T-cell (primary cell): ENCODE measurements at regions not wholly inside any gene's neighbourhood (a gene's known extent, or its start where the extent isn't known, plus 50 kb on each side); places are given as distances from the start of the nearest gene placed in this dataset.

Experiments used
- ATAC-seq, 4 experiments: fragments of 200-7000 bp in 3 of 4; fragments of 150-1000 bp in 1 of 4; cut with Tn5 transposase; replicated peaks in 1 of 4; 1 replicate in 3 of 4; 2 replicates in 1 of 4; pipeline ENCODE4 v1.10.0; 2021; ENCODE audit warnings: moderate library complexity in 3 of 4, mild to moderate bottlenecking in 2 of 4, moderate number of reproducible peaks in 1 of 4
- CTCF ChIA-PET, 2 donors: fragments of 300-600 bp; sonication (Branson Sonifier 250); formaldehyde crosslinking; loops; one replicate each; lab custom pipeline; 2022; ENCODE audit warnings: antibody characterized with exemption in 2 of 2; lab: Charles Lee
- POLR2A ChIA-PET, 2 donors: fragments of 300-600 bp; sonication (Branson Sonifier 250); formaldehyde crosslinking; loops; one replicate each; lab custom pipeline; 2022; ENCODE audit warnings: antibody characterized with exemption in 2 of 2; lab: Charles Lee
- DNase-seq, 35 experiments: peaks; one replicate each; pipeline versions ENCODE4 v3.0.0 to v3.0.0-alpha.2; 2013 to 2023
- H3K27ac ChIP-seq: one replicate; pipeline ENCODE4 v1.5.1; 2013; ENCODE audit warnings: low read length
- H3K27me3 ChIP-seq, 2 experiments: replicated peaks in 1 of 2; 1 replicate in 1 of 2; 2 replicates in 1 of 2; pipeline versions ENCODE4 v1.6.1 to v1.7.0; 2013; ENCODE audit warnings: low read length in 1 of 2, mixed read lengths in 1 of 2; ENCODE audit not compliant: control insufficient read depth in 2 of 2, insufficient read depth in 2 of 2; ENCODE audit errors: extremely low read depth in 1 of 2
- H3K36me3 ChIP-seq, 2 donors: 1 replicate in 1 of 2; 2 replicates in 1 of 2; pipeline versions ENCODE4 v1.6.1 to v1.7.0; 2013; ENCODE audit warnings: low read length in 1 of 2; ENCODE audit not compliant: control insufficient read depth in 2 of 2, insufficient read depth in 1 of 2; ENCODE audit errors: extremely low read depth in 1 of 2
- H3K4me1 ChIP-seq, 2 experiments: 1 replicate in 1 of 2; 2 replicates in 1 of 2; pipeline versions ENCODE4 v1.6.1 to v1.7.0; 2013; ENCODE audit warnings: low read length in 2 of 2, mixed read lengths in 1 of 2; ENCODE audit not compliant: insufficient read depth in 2 of 2, control insufficient read depth in 1 of 2; ENCODE audit errors: extremely low read depth in 1 of 2
- H3K4me3 ChIP-seq, 2 donors: 1 replicate in 1 of 2; 2 replicates in 1 of 2; pipeline versions ENCODE4 v1.5.1 to v1.7.0; 2013; ENCODE audit warnings: mild to moderate bottlenecking in 2 of 2, low read length in 1 of 2, moderate library complexity in 1 of 2; ENCODE audit not compliant: control insufficient read depth in 1 of 2; ENCODE audit errors: extremely low read depth in 1 of 2
- H3K9me3 ChIP-seq: 2 replicates; pipeline ENCODE4 v1.7.0; 2013
- H3K27ac Mint-ChIP-seq, 2 donors: one replicate each; pipeline ENCODE4 v1.8.0; 2020 to 2021; ENCODE audit warnings: mild to moderate bottlenecking in 2 of 2, mixed read lengths in 2 of 2
- H3K27me3 Mint-ChIP-seq, 2 donors: one replicate each; pipeline ENCODE4 v1.8.0; 2021 to 2022; ENCODE audit warnings: mixed read lengths in 2 of 2
- H3K36me3 Mint-ChIP-seq: one replicate; pipeline ENCODE4 v1.8.0; 2021; ENCODE audit warnings: mixed read lengths
- H3K4me1 Mint-ChIP-seq, 3 donors: one replicate each; pipeline ENCODE4 v1.8.0; 2020 to 2022; ENCODE audit warnings: mixed read lengths in 3 of 3, mild to moderate bottlenecking in 1 of 3
- H3K4me3 Mint-ChIP-seq, 3 donors: one replicate each; pipeline ENCODE4 v1.8.0; 2020 to 2022; ENCODE audit warnings: mild to moderate bottlenecking in 3 of 3, mixed read lengths in 3 of 3, moderate library complexity in 3 of 3
- H3K9me3 Mint-ChIP-seq, 3 donors: one replicate each; pipeline ENCODE4 v1.8.0; 2020 to 2022; ENCODE audit warnings: mixed read lengths in 3 of 3
- WGBS: methylation state at CpG from one replicate; pipeline ENCODE4 v1.1.5; 2013; ENCODE audit warnings: missing lambda C conversion rate; ENCODE audit not compliant: insufficient coverage; 5-methylcytosine and 5-hydroxymethylcytosine counted together

GRCh38 chr2:173488861-173489260 lies 134.2 kb downstream of the CDCA7 start:
- Histone ChIP-seq H3K36me3 (no peaks in the 10 kb centered on the region), H3K27me3 (no peaks in the 10 kb centered on the region), H3K27ac (no peak overlapping the region), H3K4me1 (no peaks in the 10 kb centered on the region), H3K4me3 (no peak overlapping the region), H3K9me3 (no peaks in the 10 kb centered on the region)
- no peaks in the 10 kb centered on the region for H3K4me1 Mint-ChIP-seq
- ChIA-PET CTCF (no interaction called here), POLR2A (no interaction called here)
- no peak overlapping the region for H3K27ac Mint-ChIP-seq
- ATAC-seq (no peak), DNase-seq (no peak)
- no CpG with 5 or more reads among the region's 1 CpG for WGBS
- H3K9me3 Mint-ChIP-seq, result no peaks in the 10 kb centered on the region
- no peak overlapping the region for H3K4me3 Mint-ChIP-seq
- peaks cover 12 to 17% of the 10 kb centered on the region in 2 donors for H3K27me3 Mint-ChIP-seq
- no peaks in the 10 kb centered on the region for H3K36me3 Mint-ChIP-seq

- Histone ChIP-seq H3K4me1 (no peaks in the 10 kb centered on the region), H3K4me3 (no peak overlapping the region), H3K27ac (no peak overlapping the region), H3K27me3 (no peaks in the 10 kb centered on the region), H3K9me3 (no peaks in the 10 kb centered on the region), H3K36me3 (no peaks in the 10 kb centered on the region)
- ATAC-seq (no peak), DNase-seq (no peak)
- WGBS, result no CpG with 5 or more reads among the region's 4 CpGs
- ChIA-PET CTCF (no interaction called here), POLR2A (no interaction called here)
- Mint-ChIP-seq H3K27ac (no peak overlapping the region), H3K4me3 (no peak overlapping the region), H3K9me3 (no peaks in the 10 kb centered on the region), H3K4me1 (no peaks in the 10 kb centered on the region), H3K27me3 (peaks cover 7 to 17% of the 10 kb centered on the region in 2 donors), H3K36me3 (no peaks in the 10 kb centered on the region)
Measured at GRCh38 chr2:173491418-173491817, 136.7 kb downstream of the CDCA7 start.

GRCh38 chr2:173493874-173494273 lies 139.2 kb downstream of the CDCA7 start:
- POLR2A ChIA-PET, result no interaction called here
- H3K4me1 Mint-ChIP-seq, result no peaks in the 10 kb centered on the region
- H3K36me3 ChIP-seq, result no peaks in the 10 kb centered on the region
- no peak overlapping the region for H3K4me3 Mint-ChIP-seq
- H3K9me3 Mint-ChIP-seq, result no peaks in the 10 kb centered on the region
- no CpG with 5 or more reads among the region's 2 CpGs for WGBS
- no peak overlapping the region for H3K4me3 ChIP-seq
- H3K27ac ChIP-seq, result no peak overlapping the region
- CTCF ChIA-PET, result no interaction called here
- peaks cover 7% of the 10 kb centered on the region in 2 donors for H3K27me3 Mint-ChIP-seq
- no peak overlapping the region for H3K27ac Mint-ChIP-seq
- DNase-seq (no peak), ATAC-seq (no peak)
- H3K4me1 ChIP-seq, result no peaks in the 10 kb centered on the region
- H3K36me3 Mint-ChIP-seq, result no peaks in the 10 kb centered on the region
- H3K27me3 ChIP-seq, result peaks cover 0 to 3% of the 10 kb centered on the region in 2 experiments
- no peaks in the 10 kb centered on the region for H3K9me3 ChIP-seq

GRCh38 chr2:173496746-173497145 lies 142.1 kb downstream of the CDCA7 start:
- H3K27me3 Mint-ChIP-seq, result peaks cover 0 to 6% of the 10 kb centered on the region in 2 donors
- CTCF ChIA-PET, result no interaction called here
- POLR2A ChIA-PET, result no interaction called here

GRCh38 chr2:173500953-173501352 lies 146.3 kb downstream of the CDCA7 start:
- ATAC-seq (no peak), DNase-seq (no peak)
- Histone ChIP-seq H3K4me1 (no peaks in the 10 kb centered on the region), H3K36me3 (no peaks in the 10 kb centered on the region), H3K27me3 (peaks cover 0 to 8% of the 10 kb centered on the region in 2 experiments), H3K4me3 (no peak overlapping the region), H3K27ac (no peak overlapping the region), H3K9me3 (no peaks in the 10 kb centered on the region)
- no peaks in the 10 kb centered on the region for H3K36me3 Mint-ChIP-seq
- POLR2A ChIA-PET, result no interaction called here
- peaks cover 7 to 13% (median 8%) of the 10 kb centered on the region in 3 donors for H3K9me3 Mint-ChIP-seq
- WGBS, result no CpG with 5 or more reads among the region's 1 CpG
- H3K27me3 Mint-ChIP-seq, result peaks cover 13 to 17% of the 10 kb centered on the region in 2 donors
- CTCF ChIA-PET, result no interaction called here
- H3K27ac Mint-ChIP-seq, result no peak overlapping the region
- no peak overlapping the region for H3K4me3 Mint-ChIP-seq
- H3K4me1 Mint-ChIP-seq, result no peaks in the 10 kb centered on the region

More at GRCh38 chr2:173496746-173497145, 142.1 kb downstream of the CDCA7 start:
- peaks cover 0 to 3% of the 10 kb centered on the region in 2 experiments for H3K27me3 ChIP-seq
- Mint-ChIP-seq H3K4me1 (no peaks in the 10 kb centered on the region), H3K36me3 (no peaks in the 10 kb centered on the region), H3K9me3 (peaks cover 3 to 10% (median 8%) of the 10 kb centered on the region in 3 donors), H3K27ac (no peak overlapping the region), H3K4me3 (no peak overlapping the region)
- no peak overlapping the region for H3K4me3 ChIP-seq
- no peaks in the 10 kb centered on the region for H3K36me3 ChIP-seq
- DNase-seq (no peak), ATAC-seq (no peak)
- H3K4me1 ChIP-seq, result no peaks in the 10 kb centered on the region
- WGBS, result no CpG with 5 or more reads among the region's 3 CpGs
- H3K9me3 ChIP-seq, result no peaks in the 10 kb centered on the region
- no peak overlapping the region for H3K27ac ChIP-seq

- Mint-ChIP-seq H3K27ac (no peak overlapping the region), H3K4me3 (no peak overlapping the region), H3K27me3 (peaks cover 17 to 18% of the 10 kb centered on the region in 2 donors), H3K4me1 (no peaks in the 10 kb centered on the region), H3K9me3 (peaks cover 7 to 13% (median 8%) of the 10 kb centered on the region in 3 donors), H3K36me3 (no peaks in the 10 kb centered on the region)
- Histone ChIP-seq H3K4me1 (no peaks in the 10 kb centered on the region), H3K4me3 (no peak overlapping the region), H3K27ac (no peak overlapping the region), H3K36me3 (no peaks in the 10 kb centered on the region), H3K27me3 (peaks cover 0 to 8% of the 10 kb centered on the region in 2 experiments), H3K9me3 (no peaks in the 10 kb centered on the region)
- DNase-seq (no peak), ATAC-seq (no peak)
- ChIA-PET POLR2A (interaction anchor here in 1 of 2 donors (0.6 kb wide), 1 partner anchor 309 kb away, joined by 3 read pairs; no protein-coding TSS in a partner anchor), CTCF (no interaction called here)
- WGBS, result 78% methylated on average over 4 of the region's 6 CpGs
Measured at GRCh38 chr2:173502296-173502695, 147.6 kb downstream of the CDCA7 start.

GRCh38 chr2:173511357-173511756 lies 156.7 kb downstream of the CDCA7 start:
- no peak overlapping the region for H3K27ac ChIP-seq
- DNase-seq (no peak), ATAC-seq (no peak)
- WGBS, result no CpG with 5 or more reads among the region's 3 CpGs
- Mint-ChIP-seq H3K27ac (no peak overlapping the region), H3K4me1 (no peaks in the 10 kb centered on the region), H3K27me3 (peaks cover 16 to 28% of the 10 kb centered on the region in 2 donors), H3K36me3 (no peaks in the 10 kb centered on the region), H3K9me3 (peaks cover 0 to 6% (median 0%) of the 10 kb centered on the region in 3 donors), H3K4me3 (no peak overlapping the region)
- no peaks in the 10 kb centered on the region for H3K9me3 ChIP-seq
- no peak overlapping the region for H3K4me3 ChIP-seq
- ChIA-PET POLR2A (no interaction called here), CTCF (no interaction called here)
- H3K27me3 ChIP-seq, result peaks cover 0 to 8% of the 10 kb centered on the region in 2 experiments
- no peaks in the 10 kb centered on the region for H3K36me3 ChIP-seq
- no peaks in the 10 kb centered on the region for H3K4me1 ChIP-seq
